HS-27A (cell line): ENCODE measurements at regions not wholly inside any gene's neighbourhood (a gene's known extent, or its start where the extent isn't known, plus 50 kb on each side); places are given as distances from the start of the nearest gene placed in this dataset.

Experiments
- DNase-seq: peaks from one replicate; pipeline ENCODE4 v3.0.0-alpha.2; 2012; ENCODE audit warnings: low read depth, missing footprints

DNA sequence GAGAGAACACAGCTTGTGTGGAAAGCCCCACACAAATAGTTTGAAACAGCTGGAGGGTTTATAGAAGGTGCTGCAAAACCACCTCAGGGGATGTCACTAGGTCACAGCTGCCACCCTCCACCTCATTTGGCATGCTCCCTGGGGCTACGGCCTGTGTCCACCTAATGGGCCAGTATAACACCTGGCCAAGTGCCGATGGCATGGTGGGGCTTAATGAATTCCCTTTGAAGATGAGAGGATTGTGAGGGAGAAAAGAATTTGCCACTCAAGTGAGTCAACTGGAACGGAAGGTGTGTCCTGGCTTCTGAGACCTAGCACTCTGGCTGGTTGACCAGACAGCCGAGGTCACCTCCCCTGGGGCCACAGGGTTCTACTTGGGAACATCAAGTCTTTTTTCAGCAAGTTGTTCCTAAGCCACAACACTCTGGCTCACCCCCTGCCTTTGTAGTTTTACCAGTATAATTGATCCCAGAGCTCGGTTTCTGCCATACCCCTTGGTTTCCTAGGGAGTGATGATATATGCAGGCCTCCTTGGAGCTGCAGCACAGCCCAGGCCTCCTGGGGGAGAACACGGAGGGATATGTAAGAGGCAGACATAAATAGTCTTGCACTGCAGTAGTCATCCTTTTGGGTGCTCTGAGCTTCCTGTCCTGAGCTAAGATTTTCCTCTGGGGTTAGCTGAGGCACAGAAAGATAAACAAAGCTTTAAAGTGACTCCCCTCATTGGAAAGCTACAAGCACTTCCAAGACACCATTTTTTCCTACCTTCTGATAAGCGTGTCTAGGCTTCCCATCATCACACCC, 178.2 kb upstream of the LPP start:
- no peak for DNase-seq

DNA sequence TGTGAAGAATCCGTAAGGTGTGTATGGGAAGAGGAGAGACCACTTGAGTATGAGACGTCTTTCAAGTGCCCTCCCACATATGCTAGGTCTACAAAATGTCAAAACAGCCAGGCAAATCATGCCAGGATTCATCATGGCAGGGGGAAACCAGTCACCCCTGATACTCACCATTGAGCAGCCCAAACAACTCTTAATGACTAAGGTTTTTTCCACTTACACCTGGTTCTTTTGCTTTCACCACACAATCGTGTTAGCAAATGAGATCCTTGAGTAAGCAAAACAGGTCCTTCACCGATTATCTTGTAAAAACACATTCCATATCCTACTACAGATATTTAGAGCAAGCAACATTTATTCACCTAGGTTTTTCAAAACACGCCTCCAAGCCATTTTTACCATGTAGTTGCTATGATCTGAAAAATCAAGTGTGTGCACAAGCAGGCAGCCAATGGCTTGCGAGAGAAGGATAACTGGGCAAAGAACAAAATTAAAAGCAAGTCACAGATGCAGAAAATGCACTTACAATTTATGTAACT, 177.5 kb upstream of the LPP start:
- DNase-seq, result no peak

DNA sequence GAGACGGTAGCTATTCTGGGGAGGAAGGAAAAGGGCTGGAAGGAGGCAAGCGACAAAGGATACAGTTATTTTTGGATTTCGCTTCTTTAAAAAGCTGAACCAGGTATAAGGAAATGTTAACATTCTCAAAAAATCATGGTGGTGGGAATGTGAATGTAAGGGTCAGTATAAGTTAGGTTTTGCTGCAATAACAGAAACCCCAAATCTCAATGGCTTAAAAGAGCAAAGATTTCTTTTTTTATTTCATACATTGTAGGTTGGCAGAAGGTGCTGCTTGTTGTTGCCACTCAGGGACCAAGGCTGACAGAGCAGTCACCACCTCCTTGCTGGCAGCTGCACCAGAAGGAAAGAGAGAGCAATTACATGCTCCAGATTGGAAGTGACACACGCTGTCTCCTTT, 176.3 kb upstream of the LPP start:
- no peak for DNase-seq

DNA sequence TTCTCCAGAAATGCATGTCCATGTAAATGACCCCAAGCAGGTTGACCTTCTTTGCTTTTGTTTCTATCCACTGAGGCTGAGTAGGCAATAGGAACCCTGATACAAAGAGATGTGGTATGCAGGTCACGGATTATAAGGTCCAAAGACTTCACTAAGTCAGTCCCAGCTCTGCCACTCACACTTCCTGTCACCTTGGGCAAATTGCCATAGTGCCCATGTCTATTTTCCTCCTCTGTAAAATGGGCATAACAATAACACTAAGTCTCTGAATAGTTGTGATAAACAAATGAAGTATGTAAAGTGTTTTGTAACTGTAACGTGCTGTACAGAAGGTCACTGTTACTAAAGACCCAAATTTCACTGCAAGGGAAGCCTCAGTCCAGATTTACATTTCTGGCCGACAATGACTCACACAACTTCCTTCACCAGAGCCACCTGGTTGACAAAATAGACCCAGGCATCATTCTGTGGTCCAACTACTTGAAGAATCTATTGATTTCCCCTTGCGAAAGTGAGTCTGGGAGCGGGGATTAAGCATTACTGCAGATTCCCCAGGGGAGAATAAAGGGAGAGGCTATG, 175.4 kb upstream of the LPP start:
- no peak for DNase-seq

DNA sequence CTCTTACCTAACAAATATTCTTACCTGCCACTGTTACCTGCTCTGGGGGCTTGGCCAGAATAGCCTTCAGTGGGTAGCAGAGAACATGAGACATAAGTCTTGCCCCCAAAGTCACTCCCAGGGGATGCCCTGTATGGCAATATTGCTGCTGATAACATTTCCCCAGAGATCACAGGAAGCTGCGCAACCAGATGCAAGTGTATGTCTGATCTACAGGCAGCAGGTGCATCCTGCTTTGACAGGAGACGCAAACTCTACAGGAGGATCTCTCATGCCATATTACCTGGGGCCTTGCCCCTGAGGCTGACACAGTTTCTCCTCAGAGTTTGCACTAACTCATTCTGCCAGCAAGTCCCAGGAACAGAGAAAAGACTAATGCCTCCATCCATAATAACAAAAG, 174.4 kb upstream of the LPP start:
- DNase-seq, result no peak

DNA sequence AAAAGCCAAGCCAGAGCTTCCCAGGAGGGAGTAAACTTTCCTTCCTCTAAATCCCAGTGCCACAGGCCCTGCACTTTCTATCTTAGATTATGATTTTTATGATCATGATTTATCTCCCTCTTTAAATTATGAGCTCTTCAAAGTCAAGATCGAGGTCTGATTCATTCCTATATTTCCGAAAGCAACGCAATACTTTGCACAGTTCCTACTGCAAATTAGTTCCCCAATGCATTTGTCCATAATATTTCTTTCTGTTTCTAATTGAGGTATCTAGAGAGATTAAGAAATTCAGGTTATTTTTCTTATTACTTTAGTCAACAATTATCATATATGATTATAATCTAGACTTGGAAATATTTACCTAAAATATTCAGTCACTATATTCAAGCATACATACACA, 173.1 kb upstream of the LPP start:
- DNase-seq, result no peak

DNA sequence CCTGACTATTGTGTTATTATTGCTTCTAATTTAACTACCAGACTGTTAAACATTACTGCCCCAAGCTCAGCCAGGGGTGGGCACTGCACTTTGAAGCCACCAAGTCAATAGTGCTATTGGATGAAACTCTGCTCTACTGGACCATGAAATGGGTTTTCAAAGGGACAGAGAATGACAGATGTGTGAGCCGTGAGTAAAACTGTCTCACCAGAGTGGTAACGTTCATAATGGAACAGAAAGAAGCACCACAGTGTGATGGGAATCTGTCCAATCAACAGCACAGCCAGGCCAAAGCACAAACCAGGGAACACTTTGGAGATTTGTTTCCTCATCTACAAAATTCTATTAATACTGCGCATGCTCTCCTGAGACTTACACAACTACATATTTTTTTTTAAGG, 171.8 kb upstream of the LPP start:
- DNase-seq, result no peak

DNA sequence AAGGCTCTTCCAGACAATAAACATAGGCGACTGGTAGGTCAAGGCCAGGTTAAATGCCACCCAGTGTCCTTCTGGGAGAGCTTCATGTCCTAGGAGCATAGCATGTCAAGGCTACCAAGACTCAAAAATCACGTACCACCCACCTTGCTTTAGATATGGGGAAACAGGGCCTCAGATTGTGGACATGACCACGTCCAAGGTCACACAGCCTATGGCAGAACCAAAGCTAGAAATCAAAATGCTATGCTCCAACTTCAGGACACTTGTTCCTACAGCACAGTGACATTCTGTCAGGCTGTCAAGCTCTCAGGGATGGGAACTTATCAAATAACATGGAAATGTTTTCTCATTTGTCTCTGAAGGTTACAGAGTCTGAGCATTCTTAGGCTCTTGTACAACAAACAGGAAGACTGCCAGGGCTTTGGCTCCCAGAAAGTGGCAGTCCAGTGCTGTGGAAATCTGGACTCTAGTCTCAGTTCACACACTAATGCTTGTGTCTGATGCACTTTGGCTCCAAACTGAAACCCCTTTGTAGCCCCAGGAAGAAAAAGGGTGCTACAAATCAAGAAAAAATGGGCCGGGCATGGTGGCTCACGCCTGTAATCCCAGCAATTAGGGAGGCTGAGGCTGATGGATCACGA, 170.4 kb upstream of the LPP start:
- no peak for DNase-seq

DNA sequence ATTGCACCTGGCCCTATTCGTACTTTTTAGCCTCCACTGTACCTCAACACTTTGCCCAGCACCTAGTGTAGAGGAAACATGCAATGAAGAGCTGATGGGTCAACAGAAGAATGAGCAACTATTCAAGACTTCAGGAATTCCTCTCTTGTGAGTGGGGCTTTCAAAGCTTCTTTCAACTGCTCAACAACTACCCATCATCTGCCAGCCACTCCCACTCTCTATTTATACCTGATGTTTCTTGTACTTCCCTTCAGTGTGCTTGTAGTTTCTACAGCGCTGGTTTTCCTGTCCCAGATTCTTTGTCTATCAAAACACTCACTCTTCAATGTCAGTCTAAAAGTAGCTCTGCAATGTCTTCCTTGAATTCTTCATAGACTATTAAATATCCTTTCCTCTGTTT, 168.3 kb upstream of the LPP start:
- DNase-seq, result no peak

DNA sequence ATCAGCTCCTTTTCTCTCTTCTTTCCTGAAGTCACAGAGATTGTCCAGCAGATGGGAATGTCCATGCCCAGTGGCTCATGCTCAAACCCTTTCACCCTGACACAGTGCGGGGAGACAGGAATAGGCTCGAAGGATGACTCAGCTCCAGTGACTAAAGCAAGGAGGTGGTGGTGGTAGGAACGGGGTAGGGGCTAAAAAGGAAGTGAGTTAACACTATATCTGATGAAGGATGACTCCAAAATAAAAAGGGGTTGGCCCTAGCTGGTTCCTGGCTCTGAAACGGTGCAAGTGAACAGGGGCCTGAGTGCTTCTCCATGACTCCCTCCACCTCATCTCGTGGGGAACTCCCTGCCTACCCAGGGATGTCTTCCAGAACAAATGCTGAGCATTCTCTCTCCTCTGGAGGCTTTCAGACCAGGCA, 167.4 kb upstream of the LPP start:
- peak; percentile 87 for DNase-seq

DNA sequence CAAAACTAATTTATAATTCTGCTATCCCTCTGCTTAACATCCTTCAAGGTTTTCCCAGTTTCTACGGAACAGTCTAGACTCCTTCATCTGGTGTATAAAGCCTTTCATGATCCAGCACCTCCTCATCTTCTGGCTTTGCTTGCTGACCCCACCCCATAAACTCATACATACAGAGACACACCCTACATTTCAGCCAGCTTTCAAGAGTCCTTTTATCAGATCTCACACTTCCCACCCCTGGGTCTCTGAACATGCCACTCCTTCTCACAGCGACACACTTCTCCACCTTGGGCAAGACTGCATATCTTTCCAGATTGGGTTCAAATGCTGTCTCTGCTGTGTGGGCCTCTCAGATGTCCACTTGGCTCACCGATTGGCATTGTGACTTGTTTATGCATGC, 166.8 kb upstream of the LPP start:
- DNase-seq, result no peak

DNA sequence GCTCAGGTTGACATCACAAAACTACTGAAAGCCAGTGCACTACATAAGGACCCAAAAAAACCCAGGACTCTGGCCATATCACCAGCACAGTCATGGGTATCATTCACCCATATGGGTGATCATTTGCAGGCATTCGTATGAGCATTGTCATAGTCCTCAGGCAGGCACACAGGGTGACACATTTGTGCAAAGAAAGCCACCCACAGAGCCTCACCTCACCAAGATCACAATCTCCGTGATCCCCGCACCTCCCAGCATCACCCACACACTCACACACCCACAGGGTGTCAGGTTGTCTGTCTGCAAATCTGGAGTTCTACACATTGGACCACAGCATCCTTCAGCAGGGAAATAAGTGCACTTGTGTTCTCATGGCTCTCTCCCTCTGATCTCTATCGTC, 166.0 kb upstream of the LPP start:
- no peak for DNase-seq

DNA sequence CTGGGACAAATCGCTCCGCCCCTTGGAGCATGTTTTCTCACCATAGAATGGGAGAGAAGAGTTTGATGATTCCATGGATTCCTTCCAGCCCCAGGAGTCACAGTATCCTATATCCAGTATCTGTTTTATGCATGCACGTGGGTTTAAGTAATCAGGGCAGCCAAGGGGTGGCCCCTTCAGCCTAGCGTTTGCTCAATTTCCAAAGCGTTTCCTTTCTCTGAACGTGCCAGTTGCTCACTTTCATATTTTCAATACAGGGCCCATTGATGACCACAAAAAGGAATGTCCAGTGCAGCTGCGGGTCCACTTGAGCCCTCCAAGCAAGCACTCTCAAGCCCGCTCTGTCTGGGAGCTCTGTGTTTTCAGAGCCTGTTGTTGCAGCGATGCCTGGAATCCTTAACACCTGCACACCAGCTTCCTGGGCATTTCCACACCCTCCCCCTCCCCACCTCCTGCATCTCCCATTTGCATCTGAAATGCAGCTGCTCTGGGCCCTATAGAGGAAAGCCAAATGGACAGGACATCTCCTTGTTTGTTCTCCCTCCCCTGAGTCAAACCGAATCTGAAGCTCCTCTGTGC, 164.3 kb upstream of the LPP start:
- no peak for DNase-seq

DNA sequence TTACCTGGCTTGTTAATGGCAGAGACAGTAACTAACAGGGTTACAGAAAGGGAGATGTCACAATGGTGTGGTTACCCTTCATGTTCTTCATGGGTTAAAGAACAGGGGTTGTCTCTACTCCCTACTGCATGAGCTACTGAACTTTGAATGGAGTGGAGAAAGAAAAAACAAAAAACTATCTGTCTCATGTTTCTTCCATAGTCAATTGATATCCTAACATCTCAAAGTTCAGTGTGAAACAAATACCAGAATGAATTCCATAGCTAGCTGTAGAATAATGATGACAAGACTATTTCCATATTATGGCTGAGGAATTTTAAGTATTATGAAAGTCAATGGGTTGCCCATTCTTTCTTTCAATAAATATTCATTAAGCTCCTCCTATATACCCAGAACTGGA, 161.3 kb upstream of the LPP start:
- DNase-seq, result no peak

DNA sequence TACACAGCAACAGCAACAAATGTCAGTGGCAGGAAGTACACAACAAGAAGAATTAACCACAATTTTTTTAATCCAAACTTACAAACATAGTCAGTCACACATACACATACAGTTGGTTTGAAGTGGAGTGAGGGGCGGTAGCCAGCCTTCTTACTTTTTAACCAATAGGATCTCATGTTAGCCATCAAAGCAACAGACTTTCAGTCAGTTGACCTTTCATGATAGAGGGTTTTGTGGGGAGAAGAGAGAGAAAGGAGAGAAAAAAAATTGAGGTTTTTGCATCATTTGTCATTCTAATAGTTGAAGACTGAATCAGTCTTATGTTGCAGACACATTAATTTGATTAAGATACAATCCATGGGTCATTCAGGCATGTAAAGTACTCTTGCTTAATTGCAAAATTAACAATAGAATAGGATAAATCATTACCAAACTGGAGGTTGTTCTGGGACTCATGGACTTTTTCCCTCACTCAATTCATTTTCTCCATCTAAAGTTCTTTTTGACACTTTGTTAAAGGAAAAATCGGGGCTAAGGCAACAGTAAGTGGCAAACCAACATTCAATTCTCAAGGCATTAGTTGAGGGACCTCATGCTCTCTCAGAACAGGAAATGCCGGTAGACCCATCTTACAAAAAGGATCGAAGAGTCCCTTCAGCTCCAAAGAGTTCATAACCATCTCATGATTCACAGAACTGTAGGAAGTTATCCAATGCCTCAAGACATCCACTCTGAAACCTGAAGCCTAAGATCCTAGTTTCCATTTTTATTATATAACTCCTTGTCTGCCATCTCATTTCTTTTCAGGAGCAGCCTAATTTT, 159.5 kb upstream of the LPP start:
- DNase-seq, result peak; percentile 22

DNA sequence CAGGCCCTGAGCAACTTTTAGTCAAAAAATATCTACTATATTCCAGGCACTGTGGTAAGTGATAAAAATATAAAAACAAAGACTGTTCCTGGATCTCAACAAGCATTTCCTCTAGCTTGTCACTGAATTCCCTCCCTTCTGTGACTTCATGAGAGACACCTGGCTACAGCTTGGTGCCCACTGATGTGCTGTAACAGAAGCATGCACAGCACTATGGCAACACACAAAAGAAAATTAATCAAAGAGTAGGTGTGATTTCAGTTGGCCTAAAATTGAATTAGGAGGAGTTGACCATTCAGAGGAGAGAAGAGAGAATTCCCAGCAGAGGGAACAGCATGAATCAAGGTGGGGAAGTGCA, 158.9 kb upstream of the LPP start:
- no peak for DNase-seq

DNA sequence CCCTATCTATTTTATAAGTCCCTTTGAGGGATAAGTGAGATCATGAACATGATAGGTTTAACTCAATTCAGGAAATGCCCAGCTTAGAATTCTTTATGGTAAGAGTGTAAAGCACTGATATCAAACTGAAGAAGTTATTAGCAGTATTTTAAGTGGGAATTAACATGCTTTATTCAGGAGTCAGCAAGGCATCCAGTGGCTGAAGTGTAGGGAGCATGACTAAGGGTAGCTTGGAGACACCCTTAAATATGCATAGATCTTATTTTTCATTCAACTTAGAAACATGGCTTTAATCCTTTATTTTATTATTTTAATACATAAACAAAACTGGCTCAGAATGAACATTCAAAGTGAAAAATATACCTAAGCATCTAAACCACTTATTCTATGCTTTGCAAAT, 158.3 kb upstream of the LPP start:
- no peak for DNase-seq

DNA sequence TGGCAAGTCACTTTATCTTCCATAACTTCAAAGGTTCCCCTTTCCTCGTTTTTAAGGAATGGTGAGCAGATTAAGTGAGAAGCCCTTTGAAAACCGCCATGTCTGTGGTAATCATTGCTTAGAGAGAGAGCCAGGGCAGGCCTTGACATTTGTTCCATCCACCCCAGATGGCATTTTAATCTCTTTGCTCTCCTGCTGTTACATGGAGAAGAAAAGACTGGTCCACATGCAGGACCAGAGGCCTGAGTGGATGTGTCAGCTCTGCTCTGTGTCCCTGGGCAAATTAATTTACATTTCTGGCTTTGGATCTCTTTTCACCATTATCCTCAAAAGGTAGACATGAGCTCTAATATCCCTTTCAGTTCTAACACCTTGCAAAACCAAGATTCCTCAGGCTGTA, 157.3 kb upstream of the LPP start:
- no peak for DNase-seq

DNA sequence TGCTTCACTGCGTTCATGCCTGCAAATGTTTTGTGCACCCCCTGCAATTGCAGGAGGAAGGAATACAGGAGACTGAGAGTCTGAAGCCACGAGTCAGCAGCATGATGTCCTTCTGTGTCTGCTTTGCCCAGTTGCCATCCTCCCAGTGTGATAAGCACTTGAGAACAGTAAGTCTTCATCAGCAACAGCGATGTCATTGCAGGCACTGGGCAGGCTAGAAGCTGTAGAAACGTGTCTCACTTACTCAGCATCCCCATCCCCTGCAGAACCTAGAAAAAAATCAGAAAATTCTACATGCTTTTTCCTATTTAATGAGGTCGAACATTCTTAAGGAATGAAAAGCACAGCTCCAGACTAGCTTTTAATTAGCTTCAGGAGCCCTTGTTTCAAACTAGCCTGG, 156.5 kb upstream of the LPP start:
- DNase-seq, result no peak

DNA sequence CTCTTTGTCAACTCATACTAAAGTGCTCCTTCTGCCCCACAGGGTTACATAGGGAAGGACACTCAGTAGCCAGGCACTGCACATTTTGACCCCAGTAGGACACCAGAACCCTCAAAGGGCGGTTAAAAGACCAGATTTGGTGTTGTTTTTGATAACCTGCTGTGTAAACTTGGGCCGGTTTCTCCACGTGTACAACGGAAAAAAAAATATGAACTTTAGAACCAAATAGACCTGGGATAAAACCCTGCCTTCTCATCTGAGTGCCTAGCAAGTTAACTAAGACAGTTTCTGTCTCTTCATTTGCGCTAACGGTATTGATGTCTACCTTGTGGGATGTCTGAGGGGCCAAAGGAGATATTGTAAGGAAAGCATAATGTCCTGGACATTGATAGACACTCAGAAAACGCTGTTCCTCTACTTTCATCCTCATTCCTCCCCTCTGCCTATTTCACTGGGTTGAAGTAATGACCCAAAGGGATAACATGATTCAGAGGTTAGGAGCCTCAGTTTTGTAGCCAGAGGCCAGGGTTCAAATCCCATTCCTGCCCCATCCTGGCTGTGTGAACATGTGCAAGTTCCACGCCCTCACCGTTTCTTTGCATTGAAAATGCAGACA, 155.9 kb upstream of the LPP start:
- no peak for DNase-seq

DNA sequence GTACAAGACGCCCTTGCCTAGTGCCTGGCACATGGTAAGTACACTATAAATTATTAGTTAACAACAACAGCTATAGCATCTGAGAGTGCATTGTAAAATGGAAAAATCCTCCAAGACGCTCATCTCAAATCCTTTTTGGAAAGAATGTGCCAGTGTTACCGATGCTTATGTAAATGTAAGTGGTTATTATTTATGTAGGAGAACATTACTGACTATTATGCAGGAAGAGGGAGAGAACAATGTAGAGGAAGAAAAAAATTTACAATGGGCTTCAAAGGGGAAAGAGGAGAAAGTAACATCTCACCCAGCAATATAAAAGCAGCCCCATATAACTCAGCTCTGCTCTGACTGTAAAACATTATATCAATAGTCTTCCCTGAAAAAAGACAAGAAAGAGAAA, 155.3 kb upstream of the LPP start:
- DNase-seq, result no peak

DNA sequence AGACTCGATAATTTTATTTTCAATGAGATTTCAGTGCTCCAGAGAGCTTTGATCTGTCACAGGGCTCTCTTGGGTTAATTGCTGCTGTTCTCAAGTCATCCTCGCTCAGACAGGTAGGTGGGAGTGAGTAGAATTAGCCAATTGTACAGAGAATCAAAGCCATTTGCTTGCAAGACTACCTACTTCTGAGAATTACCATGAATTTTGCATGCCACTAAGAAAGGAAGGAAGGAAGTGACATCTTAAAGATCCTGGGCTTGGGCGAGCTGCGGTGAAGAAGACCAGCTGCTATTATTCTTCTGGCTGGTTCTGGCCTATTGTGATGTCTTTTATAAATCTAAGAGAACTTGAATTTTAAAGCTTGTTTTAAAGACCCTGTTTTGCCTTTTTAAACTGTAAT, 154.1 kb upstream of the LPP start:
- DNase-seq, result no peak
